ENCODE measurements at regions not wholly inside any gene's neighbourhood (a gene's known extent, or its start where the extent isn't known, plus 50 kb on each side); places are given as distances from the start of the nearest gene placed in this dataset.

DNA sequence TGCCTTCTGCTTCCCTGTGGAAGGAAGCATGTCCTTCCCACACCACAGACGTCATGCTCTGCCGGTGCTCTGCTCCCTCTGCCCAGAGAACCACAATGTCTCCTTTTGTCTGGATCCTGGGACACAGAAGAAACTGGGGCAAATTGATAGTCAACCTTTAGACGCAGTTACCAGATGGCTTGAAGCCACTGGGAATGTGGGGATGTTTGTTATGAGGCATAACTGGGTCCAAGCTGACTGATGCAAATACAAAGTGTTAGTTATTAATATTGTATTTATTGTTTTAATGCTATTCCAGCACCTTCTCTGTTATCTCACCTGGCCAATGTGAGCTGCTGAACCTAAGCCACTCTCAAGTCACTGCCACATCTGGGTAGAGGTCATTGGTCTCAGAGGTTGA lies 322.2 kb downstream of the SHANK2 start:
- no peak for DNase-seq (ENCODE audit: low spot score)

DNA sequence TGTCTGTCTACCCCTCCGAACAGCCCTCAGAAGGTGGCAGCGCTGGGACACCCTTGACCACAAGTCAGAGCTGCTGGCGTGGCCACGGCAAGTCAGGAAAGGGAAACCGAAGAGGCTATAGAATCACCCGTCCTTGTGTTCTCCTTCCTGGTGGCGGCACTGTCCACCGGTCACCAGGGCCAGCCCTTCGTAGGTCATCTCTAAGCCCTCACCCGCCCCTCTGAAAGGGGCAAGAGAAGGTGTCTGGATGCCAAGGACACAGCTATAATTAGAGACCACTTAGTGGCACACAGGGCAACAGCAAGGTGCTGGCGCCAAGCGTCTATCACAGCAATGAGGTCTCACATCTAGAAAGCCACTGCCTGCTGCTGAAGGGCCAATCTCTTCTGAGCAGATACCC lies 320.9 kb downstream of the SHANK2 start:
- no peak for DNase-seq (ENCODE audit: low spot score)

DNA sequence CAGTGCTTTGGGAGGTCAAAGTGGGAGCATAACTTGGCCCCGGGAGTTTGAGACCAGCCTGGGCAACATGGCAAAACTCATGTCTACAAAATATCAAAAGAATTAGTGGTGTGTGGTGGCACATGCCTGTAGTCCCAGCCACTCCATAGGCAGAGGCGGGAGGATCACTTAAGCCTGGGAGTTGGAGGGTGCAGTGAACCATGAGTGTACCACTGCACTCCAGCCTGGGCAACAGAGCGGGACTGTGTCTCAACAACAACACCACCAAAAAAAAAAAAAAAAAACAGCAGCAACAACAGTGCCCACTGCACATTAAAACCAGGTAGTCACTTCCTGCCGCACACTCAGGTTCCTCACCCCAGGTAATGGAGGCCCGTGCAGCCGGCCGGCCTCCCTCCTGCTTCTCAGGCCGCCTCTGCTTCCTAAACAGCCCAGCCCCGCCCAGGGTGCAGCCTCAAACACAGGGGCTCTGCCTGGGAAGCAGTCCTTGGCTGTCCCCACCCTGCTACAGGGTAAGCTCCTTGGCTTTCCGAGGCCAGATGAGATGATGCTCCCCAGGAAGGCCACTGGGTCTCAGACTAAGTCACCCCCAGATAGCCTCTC lies 318.3 kb downstream of the SHANK2 start:
- DNase-seq (ENCODE audit: low spot score), result no peak

- no peak for DNase-seq (ENCODE audit: low spot score)
Measured at GRCh38 chr11:70935006-70935768, 317.2 kb downstream of the SHANK2 start.

GRCh38 chr11:70942593-70942992 lies 309.8 kb downstream of the SHANK2 start:
- DNase-seq (ENCODE audit: low spot score), result no peak

GRCh38 chr11:70944141-70944540 lies 308.2 kb downstream of the SHANK2 start:
- no peak for DNase-seq (ENCODE audit: low spot score)

- no peak for DNase-seq (ENCODE audit: low spot score)
Measured at GRCh38 chr11:70944636-70945035, 307.7 kb downstream of the SHANK2 start.

- DNase-seq (ENCODE audit: low spot score), result no peak
Measured at GRCh38 chr11:70948398-70948797, 304.0 kb downstream of the SHANK2 start.

DNA sequence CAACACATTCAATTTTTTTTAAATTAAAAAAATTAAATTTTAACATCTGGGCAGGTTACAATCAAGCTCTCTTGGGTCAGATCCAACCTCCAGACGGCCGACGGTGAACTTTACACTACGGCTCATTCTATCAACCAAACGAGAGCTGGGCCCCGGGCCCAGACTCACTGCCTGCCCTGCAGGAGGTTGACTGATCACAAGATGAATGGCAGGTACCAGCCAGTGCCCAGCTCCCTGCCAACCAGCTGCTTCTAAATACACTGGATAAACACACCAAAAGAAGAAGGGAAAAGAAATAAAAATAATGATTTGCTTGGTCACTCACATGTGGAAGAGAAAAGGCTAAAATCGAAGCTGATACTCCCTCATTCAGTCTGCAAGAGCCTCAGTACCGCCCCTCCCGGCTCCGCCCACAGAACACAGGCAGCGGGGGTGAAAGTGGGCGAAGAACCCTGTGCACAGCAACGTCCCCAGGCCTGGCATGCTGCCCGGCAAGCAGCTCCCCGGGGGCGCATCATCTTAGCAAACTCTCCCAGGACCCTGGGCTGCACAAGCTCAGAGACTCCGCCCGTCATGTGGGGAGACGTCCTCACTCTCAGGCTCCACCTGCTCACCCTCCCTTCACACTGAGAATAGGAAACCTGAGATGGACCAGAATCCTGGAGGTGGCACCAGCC lies 303.4 kb downstream of the SHANK2 start:
- no peak for DNase-seq (ENCODE audit: low spot score)

DNA sequence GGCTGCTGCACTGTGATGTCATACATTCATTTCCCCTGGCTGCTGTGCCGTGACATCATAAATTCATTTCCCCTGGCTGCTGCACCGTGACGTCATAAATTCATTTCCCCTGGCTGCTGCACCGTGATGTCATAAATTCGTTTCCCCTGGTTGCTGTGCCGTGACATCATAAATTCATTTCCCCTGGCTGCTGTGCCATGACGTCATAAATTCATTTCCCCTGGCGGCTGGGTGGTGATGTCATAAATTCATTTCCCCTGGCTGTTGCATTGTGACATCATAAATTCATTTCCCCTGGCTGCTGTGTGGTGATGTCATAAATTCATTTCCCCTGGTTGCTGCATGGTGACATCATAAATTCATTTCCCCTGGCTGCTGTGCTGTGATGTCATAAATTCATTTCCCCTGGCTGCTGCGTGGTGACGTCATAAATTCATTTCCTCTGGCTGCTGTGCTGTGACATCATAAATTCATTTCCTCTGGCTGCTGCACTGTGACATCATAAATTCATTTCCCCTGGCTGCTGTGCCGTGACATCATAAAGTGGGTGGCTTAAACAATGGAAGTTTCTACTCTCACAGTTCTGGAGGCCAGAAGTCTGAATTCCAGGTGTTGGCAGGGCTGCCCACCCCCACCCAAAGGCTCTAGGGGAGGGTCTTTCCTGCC lies 301.1 kb downstream of the SHANK2 start:
- DNase-seq (ENCODE audit: low spot score), result no peak

- DNase-seq (ENCODE audit: low spot score), result no peak
Measured at GRCh38 chr11:70952191-70952590, 300.2 kb downstream of the SHANK2 start.

DNA sequence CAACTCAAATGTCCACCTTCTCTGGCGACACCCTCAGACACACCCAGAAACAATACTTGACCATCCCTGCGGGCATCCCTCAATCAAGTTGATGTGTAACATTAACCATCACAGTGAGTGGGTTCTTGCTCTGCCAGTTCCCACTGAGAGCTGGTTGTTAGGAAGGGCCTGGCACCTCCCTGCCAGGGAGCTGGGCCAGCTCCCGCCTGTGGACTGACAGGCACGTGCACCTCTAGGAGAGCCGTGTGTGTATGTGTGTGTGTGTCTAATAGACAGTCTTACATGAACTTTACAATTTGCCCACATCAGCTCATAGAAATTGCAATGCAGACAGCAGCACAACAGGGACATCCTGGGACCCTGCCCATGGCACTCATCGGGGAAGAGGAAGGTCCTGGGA lies 298.7 kb downstream of the SHANK2 start:
- DNase-seq (ENCODE audit: low spot score), result no peak

DNA sequence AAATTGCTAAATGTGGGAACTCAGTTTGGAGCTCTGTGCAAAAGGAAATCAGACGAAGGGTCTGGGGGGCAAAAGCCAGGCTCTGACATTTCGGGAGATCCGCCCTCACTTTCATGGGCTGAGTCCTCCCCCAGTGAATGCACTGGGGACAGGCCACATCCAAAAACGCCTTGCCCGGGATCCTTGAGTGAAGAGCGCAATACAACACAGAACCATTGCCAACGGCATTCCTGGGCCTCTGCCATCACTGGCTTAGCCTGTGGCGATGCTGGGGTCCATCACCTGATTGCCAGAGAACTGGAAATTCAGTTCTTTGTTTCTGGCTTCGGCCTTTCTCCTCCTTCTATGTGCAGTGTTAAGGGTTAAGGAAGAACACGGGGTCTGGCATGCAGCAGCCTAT lies 297.9 kb downstream of the SHANK2 start:
- no peak for DNase-seq (ENCODE audit: low spot score)

Data from HuH-7.5 (cell line).